ENCODE measurements at regions not wholly inside any gene's neighbourhood (a gene's known extent, or its start where the extent isn't known, plus 50 kb on each side); places are given as distances from the start of the nearest gene placed in this dataset.

DNA sequence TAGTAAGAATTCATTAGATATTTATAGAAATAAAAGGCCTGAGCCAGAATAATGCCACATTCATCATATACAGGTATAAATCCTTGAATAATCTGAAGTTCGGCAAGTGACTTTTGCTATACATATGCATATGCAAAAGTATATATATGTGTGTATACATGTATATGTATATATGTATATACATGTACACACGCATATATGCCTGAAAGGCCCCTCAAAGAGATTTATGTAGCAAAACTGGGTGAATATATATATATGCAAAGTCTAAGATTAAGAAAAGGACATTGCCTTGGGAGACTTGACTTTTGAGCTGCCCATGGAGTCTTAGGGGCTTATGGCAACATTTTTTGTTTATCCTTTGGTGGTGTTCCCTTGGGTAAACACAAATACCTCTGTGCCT lies 231.4 kb downstream of the BMP2 start:
- TF ChIP-seq MAX (IDR thresholded peaks at IDR 0.05; ENCODE audit: low read depth) (no peak), FOXJ3 (CRISPR knock-in tag; IDR thresholded peaks at IDR 0.05) (no peak), POLR2AphosphoS5 (IDR thresholded peaks at IDR 0.05; ENCODE audit: low read depth, low read length) (no peak), CTCF (IDR thresholded peaks at IDR 0.05) (no peak), JUND (IDR thresholded peaks at IDR 0.05) (no peak), EP300 (IDR thresholded peaks at IDR 0.05; ENCODE audit: borderline replicate concordance in 1 of 2, low read depth in 1 of 2, low read length in 1 of 2) (no peak), MXI1 (IDR thresholded peaks at IDR 0.05; ENCODE audit: low read depth, low read length) (no peak), CHD2 (IDR thresholded peaks at IDR 0.05; ENCODE audit: low read length, partially characterized antibody) (no peak), USF2 (IDR thresholded peaks at IDR 0.05; ENCODE audit: borderline replicate concordance, low read depth, low read length) (no peak), GABPA (IDR thresholded peaks at IDR 0.05; ENCODE audit: low read depth) (no peak)
- TF ChIP-seq, protein P1, sequence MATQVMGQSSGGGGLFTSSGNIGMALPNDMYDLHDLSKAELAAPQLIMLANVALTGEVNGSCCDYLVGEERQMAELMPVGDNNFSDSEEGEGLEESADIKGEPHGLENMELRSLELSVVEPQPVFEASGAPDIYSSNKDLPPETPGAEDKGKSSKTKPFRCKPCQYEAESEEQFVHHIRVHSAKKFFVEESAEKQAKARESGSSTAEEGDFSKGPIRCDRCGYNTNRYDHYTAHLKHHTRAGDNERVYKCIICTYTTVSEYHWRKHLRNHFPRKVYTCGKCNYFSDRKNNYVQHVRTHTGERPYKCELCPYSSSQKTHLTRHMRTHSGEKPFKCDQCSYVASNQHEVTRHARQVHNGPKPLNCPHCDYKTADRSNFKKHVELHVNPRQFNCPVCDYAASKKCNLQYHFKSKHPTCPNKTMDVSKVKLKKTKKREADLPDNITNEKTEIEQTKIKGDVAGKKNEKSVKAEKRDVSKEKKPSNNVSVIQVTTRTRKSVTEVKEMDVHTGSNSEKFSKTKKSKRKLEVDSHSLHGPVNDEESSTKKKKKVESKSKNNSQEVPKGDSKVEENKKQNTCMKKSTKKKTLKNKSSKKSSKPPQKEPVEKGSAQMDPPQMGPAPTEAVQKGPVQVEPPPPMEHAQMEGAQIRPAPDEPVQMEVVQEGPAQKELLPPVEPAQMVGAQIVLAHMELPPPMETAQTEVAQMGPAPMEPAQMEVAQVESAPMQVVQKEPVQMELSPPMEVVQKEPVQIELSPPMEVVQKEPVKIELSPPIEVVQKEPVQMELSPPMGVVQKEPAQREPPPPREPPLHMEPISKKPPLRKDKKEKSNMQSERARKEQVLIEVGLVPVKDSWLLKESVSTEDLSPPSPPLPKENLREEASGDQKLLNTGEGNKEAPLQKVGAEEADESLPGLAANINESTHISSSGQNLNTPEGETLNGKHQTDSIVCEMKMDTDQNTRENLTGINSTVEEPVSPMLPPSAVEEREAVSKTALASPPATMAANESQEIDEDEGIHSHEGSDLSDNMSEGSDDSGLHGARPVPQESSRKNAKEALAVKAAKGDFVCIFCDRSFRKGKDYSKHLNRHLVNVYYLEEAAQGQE (IDR thresholded peaks at IDR 0.05; ENCODE audit: low read depth, low read length), result no peak
